ENCODE measurements at regions not wholly inside any gene's neighbourhood (a gene's known extent, or its start where the extent isn't known, plus 50 kb on each side); places are given as distances from the start of the nearest gene placed in this dataset.

DNA sequence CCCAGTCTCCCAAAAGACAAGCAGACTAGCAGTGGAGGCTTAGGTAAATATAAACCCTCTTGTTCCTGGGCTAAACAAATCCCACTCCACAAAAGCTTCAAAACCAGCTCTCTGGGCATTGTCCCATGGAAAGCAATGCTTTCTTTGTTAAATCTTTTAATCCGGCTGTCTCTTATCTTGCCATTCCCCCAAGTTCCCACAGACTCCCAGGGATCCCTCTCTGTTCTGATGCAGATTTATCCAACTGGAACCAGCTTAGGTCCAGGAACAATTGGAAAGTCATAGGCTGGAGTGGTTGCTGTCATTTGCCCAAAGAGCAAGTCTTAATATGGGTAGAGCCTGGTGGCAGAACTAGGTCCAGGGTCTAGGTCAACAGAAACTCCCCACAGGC lies 110.1 kb upstream of the ATP1A1 start:
- no peak for DNase-seq (ENCODE audit: low read depth)

GRCh38 chr1:116265931-116266863 lies 106.8 kb upstream of the ATP1A1 start:
- DNase-seq (ENCODE audit: low read depth): no peak

GRCh38 chr1:116266864-116267212 lies 106.2 kb upstream of the ATP1A1 start:
- no peak for DNase-seq (ENCODE audit: low read depth)

DNA sequence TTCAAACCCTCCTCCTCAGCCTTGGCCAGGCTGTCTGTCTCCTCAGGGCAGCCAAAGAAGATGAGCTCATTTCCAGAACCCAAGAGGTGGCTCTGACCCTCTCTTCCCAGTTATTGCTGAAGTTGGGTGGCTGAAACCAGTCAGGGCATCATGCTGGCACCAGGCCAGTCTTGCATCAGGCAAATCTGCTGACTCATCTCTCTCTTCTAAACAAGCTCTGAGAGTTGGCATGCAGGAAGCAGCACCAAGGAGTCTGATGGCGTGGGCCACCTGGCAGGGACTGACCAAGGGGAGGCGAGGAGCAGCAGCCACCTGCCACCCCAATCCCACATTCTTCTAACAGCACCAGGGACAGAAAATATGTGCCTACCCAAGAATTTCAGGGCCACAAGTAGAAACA lies 104.8 kb upstream of the ATP1A1 start:
- DNase-seq (ENCODE audit: low read depth): peak; percentile 6

- no peak for DNase-seq (ENCODE audit: low read depth)
Measured at GRCh38 chr1:116270316-116271057, 102.6 kb upstream of the ATP1A1 start.

DNA sequence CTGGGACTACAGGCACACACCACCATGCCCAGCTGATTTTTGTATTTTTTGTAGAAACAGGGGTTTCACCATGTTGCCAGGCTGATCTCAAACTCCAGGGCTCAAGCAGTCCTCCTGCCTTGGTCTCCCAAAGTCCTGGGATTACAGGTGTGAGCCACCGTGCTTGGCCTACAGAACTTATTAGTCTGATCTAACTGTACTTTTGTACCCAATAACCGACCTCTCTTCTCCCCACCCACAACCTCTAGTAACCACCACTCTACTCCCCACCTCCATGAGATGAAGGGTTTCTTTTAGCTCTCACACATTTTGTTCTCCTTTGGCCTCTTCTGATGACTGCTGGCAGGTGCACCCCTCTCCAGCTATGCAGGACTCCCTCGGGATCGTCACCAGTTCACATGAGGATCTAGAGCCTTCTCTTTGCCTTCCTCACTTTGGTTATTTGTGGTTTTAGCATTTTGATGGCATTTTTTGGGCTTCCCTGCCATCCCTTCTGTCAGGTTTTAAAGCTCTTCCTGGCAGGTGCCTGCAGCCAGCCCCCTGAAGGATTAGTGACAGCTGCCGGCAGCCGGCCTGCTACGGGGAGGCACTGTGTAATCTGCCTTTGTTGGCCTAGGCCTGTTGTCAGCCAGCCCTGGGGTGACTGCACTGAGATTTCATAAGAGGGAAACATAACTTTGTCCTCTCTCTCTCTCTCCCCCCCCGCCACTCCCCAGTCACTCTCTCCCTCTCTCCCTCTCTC lies 99.8 kb upstream of the ATP1A1 start:
- DNase-seq (ENCODE audit: low read depth): no peak

DNA sequence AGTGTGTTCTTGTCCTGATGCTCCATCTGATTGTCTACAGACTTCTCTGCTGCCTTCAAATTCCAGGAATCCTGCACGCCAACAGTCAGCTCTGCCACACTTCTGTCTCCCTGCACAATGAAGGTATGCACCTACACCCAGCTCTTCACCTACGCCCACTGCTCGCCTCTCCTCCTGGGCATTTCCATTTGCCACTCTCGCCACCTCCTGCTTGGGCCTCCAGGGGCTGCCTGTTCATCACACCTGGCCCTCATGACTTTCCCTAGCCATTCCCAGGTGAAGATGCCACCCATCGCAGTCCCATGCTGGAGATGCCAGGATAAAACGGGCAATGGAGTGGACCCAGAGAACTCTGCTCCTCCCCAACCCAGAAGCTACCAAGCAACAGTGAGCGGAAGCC lies 96.5 kb upstream of the ATP1A1 start:
- no peak for DNase-seq (ENCODE audit: low read depth)

DNA sequence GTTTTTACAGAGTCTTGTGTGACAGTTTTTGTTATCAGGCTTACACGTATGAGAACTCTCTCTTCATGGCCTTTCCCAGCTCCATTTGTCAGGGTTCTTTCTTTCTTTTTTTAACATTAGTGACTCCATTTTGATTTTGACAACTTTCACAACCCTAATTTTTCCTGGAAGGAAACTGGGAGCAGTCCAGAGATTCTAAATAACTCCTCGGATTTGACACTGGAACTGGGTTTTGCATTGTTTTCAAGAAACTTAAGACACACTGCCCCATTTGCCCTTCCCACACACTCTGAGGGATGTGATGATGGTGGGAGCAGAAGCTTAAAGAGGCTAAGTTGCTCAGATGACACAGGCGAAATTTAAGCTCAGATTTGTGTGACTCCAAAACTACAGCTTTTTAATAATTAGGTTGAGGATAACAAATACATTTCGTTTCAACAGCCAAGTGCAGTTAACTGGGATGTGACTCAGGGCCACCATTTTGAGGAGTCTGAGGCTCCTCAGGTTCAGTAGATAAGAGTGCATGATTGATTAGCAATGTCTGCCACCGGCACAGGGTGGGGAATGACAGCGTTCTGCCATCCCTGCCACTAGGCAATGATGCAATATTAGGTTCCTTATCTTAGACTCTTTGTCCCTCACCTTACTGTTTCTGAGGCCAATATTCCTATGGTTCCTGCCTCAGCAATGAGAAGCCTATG lies 95.1 kb upstream of the ATP1A1 start:
- no peak for DNase-seq (ENCODE audit: low read depth)

DNA sequence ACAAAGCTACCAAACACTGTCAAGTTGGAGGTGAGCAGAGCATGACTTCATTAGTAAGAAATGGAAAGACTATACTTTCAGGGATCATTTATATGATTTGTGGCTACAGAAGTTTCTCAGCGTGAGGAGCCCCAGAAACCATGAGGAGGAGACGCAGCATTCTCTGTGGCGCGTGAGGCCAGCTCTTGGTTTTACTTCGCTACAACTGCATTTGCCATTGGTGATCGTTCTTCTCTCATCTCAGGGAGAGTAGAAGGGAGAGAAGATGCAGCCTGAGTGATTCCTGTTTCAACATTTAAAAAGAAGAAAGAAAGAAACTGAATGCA lies 94.5 kb upstream of the ATP1A1 start:
- DNase-seq (ENCODE audit: low read depth): no peak

GRCh38 chr1:116279715-116280114 lies 93.3 kb upstream of the ATP1A1 start:
- DNase-seq (ENCODE audit: low read depth): no peak

DNA sequence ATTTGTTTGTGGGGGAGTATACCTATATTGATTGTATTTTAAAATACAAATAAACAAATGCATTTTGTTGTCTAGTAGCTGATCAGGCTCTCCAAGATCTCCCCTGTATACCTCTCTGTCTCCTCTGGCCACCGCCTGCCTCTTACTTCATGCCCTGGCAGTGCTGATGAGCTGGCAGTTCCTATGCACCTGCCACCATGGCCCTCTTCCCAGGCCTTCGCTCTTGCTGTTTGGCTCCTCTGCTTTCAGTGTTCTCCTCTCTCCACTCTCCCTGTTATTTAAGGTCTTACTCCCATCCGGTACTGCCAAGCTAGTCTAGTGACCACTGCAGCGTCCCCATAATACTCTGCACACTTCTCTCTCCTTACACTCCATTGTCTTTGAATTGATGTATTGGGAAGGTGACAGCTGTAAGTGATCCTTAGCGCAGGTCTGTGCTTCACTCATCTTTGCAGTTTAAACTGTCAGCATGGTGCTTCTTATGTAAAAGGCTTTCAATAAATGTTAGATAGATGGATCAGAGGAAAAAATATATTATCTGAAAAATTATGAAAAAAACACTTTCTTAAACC lies 88.1 kb upstream of the ATP1A1 start:
- DNase-seq (ENCODE audit: low read depth): no peak

DNA sequence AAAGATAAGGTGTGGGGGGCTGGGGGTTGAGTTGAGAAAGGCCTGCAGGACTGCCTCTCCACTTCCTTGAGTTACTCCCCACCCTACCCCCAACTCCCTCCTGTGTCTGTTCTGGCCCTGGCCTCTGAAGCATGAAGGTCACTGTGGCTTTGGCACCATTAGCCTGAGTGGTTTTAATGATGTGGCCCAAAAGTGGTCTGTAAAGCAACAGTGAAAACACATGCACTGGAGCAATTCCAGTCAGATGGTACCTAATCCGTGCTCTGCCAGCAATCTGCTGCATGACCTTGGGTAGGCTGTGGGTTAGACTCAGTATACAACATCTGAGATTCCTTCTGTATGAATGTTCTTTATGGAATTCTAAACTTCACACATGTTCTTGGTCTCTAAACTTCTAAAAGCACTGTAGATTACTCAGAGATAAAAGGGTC lies 86.5 kb upstream of the ATP1A1 start:
- no peak for DNase-seq (ENCODE audit: low read depth)

DNA sequence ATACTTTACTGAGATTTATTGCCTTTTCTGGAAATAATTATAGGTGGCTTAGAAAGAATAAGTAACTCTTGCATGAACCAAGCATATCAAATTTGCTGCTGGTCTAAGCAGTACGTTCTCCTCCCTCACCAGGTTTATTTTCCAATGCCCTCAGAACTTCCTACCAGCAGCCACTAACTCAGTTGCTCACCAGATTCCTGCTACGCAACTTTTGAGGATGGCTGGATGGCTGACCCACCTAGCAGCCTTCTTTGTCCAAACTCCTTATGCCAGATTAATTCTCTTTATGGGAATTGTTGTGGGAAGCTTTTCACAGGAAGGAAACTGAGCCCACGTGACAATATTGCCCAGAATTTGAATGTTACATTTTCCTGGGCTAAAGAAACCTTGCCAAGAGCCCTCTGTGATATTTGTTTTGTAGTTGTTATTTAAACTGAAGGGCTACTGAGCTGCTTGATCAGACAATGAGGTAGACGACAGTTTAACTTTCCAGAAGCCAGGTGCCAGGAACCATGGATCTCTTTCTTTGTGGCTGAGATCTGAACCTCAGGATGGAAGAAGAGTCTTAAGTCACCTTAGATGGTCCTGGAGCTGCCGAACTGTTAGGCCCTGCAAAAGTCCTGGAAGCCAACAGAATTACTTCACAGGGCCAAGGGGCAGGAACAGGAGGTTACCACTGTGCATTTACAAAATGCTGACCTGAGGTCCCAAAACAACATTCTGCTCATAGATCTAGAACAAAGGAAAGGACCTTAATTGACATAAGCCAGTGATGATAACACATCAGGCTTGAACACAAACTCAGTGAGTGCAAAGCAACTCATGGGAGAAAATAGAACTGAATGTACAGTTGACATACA lies 85.5 kb upstream of the ATP1A1 start:
- no peak for DNase-seq (ENCODE audit: low read depth)

- no peak for DNase-seq (ENCODE audit: low read depth)
Measured at GRCh38 chr1:116288201-116288598, 84.8 kb upstream of the ATP1A1 start.

DNA sequence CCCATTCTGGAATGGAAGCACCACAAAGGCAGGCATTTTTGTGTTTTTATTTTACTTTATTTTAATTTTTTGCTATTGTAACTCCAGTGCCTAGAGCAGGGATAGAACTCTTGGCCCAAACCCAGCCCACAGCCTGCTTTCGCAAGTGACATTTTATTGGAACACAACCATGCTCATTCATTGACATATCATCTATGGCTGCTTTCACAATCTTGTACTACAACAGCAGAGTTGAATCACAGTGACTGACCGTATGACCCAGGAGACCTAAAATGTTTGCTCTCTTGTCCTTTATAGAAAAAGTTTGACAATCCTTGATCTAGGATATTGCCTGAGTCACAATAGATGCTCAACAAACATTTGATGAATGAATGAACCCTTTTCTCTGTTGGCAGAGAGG lies 83.9 kb upstream of the ATP1A1 start:
- no peak for DNase-seq (ENCODE audit: low read depth)

DNA sequence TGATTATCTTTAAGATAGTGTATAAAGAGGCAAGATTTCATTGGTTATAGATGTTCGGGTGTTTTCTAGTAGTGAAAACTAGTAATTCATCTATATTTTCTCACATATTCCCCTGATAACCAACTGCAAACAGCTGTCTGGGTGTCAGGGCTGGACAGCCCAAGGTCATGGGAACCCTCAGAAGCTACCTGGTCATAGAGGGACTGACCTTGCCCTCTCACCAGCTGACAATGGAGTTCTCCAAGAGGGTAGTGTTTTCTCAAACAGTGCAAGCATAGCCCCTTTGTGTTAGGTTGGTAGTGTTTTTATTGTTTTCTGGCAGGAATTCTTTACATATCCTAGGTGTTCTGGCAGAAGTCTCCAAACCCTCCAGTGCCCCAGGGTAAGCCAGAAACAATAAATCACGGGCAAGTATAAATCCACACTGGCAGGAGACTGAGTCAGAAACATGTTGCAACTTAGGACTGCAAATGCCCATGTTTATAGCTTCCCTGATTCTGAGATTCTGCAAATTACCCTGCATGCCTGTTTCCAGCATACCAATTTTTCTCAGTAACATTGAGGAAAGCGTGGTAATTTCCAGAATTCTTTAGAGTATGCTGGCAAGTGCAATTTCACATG lies 82.8 kb upstream of the ATP1A1 start:
- DNase-seq (ENCODE audit: low read depth): no peak

DNA sequence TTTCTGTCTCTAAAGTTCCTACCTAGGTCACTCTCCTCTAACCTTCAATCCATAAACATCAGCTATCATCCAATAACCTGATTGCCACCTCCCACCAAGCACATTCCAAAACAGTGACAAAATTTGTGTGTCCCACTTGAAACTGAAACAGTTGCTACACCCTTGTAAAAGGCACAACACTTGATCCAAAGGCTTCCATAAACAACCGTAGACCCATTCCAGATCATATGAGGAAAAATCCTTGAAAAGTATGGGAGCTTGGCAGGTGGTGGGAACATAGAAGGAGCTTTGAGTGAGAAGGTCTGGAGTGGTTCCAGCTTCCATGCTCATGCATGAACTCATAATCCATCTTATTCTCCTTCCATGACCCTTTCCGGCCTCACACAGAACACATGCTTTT lies 82.0 kb upstream of the ATP1A1 start:
- DNase-seq (ENCODE audit: low read depth): no peak

- no peak for DNase-seq (ENCODE audit: low read depth)
Measured at GRCh38 chr1:116292929-116293725, 79.9 kb upstream of the ATP1A1 start.

- DNase-seq (ENCODE audit: low read depth): no peak
Measured at GRCh38 chr1:116297495-116298212, 75.4 kb upstream of the ATP1A1 start.
